GM23338 (cell line): ENCODE measurements at regions not wholly inside any gene's neighbourhood (a gene's known extent, or its start where the extent isn't known, plus 50 kb on each side); places are given as distances from the start of the nearest gene placed in this dataset.

Experiments used
- CREB1 ChIP-seq: fragments of 250-450 bp; sonication (Bioruptor Pico); IDR thresholded peaks from 2 replicates; pipeline ENCODE4 v1.5.0; 2020; ENCODE audit warnings: low read depth, mild to moderate bottlenecking, moderate library complexity
- CTCF ChIP-seq, 2 experiments: fragments of 200-600 bp in 1 of 2; sonication (generic) in 1 of 2; conservative IDR thresholded peaks; 2 replicates each; pipeline versions ENCODE4 v1.5.1 to v1.6.1; 2016 to 2017; ENCODE audit warnings: antibody characterized with exemption in 2 of 2, low read depth in 2 of 2, mild to moderate bottlenecking in 2 of 2, moderate library complexity in 1 of 2
- ETS1 ChIP-seq: IDR thresholded peaks from 2 replicates; pipeline ENCODE4 v1.6.1; 2016; ENCODE audit warnings: antibody characterized with exemption
- EZH2 ChIP-seq: fragments of 200-600 bp; sonication (generic); IDR thresholded peaks from one replicate; pipeline ENCODE4 v1.8.0; 2017; ENCODE audit warnings: antibody characterized with exemption, mild to moderate bottlenecking, low read depth; ENCODE audit not compliant: unreplicated experiment
- EZH2phosphoT487 ChIP-seq: fragments of 200-600 bp; sonication (generic); IDR thresholded peaks from one replicate; pipeline ENCODE4 v1.8.1; 2018; ENCODE audit warnings: antibody characterized with exemption; ENCODE audit not compliant: unreplicated experiment
- JUNB ChIP-seq: IDR thresholded peaks from one replicate; pipeline ENCODE4 v1.6.1; 2016; ENCODE audit warnings: antibody characterized with exemption; ENCODE audit not compliant: unreplicated experiment
- NANOG ChIP-seq: IDR thresholded peaks from 2 replicates; pipeline ENCODE4 v1.6.1; 2016; ENCODE audit warnings: antibody characterized with exemption, borderline replicate concordance
- POLR2AphosphoS5 ChIP-seq: IDR thresholded peaks from 2 replicates; pipeline ENCODE4 v1.6.1; 2016; ENCODE audit warnings: antibody characterized with exemption, low read depth
- REST ChIP-seq: IDR thresholded peaks from one replicate; pipeline ENCODE4 v1.6.1; 2018; ENCODE audit warnings: antibody characterized with exemption; ENCODE audit not compliant: unreplicated experiment
- ZNF331 ChIP-seq: fragments of 250-450 bp; sonication (Bioruptor Pico); IDR thresholded peaks from 2 replicates; pipeline ENCODE4 v1.5.0; 2020; ENCODE audit warnings: low read depth, mild to moderate bottlenecking, moderate library complexity

- TF ChIP-seq EZH2phosphoT487 (no peak), CTCF (conservative IDR thresholded peaks at IDR 0.05; ENCODE audit: low read depth in 2 of 2) (no peak), POLR2AphosphoS5 (no peak), ZNF331 (CRISPR knock-in tag) (no peak), REST (no peak), CREB1 (CRISPR knock-in tag) (no peak), EZH2 (no peak), ETS1 (no peak), NANOG (no peak), JUNB (no peak)
Observed at GRCh38 chr6:82068721-82069120, 178.8 kb downstream of the IBTK start.
